ENCODE measurements at regions not wholly inside any gene's neighbourhood (a gene's known extent, or its start where the extent isn't known, plus 50 kb on each side); places are given as distances from the start of the nearest gene placed in this dataset.

GRCh38 chr3:72183489-72183888 lies 398.5 kb upstream of the PROK2 start:
- TF ChIP-seq POLR2AphosphoS5 (IDR thresholded peaks at IDR 0.05; ENCODE audit: low read depth, low read length) = no peak
- TF ChIP-seq SIN3A (IDR thresholded peaks at IDR 0.05; ENCODE audit: borderline replicate concordance, insufficient read depth, low read depth, low read length) = no peak
- TF ChIP-seq, protein P1, sequence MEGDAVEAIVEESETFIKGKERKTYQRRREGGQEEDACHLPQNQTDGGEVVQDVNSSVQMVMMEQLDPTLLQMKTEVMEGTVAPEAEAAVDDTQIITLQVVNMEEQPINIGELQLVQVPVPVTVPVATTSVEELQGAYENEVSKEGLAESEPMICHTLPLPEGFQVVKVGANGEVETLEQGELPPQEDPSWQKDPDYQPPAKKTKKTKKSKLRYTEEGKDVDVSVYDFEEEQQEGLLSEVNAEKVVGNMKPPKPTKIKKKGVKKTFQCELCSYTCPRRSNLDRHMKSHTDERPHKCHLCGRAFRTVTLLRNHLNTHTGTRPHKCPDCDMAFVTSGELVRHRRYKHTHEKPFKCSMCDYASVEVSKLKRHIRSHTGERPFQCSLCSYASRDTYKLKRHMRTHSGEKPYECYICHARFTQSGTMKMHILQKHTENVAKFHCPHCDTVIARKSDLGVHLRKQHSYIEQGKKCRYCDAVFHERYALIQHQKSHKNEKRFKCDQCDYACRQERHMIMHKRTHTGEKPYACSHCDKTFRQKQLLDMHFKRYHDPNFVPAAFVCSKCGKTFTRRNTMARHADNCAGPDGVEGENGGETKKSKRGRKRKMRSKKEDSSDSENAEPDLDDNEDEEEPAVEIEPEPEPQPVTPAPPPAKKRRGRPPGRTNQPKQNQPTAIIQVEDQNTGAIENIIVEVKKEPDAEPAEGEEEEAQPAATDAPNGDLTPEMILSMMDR (IDR thresholded peaks at IDR 0.05) = no peak
- TF ChIP-seq TCF7L2 (IDR thresholded peaks at IDR 0.05; ENCODE audit: low read depth, low read length) = no peak
- no peak for TF ChIP-seq REST (IDR thresholded peaks at IDR 0.05; ENCODE audit: insufficient read depth in 1 of 2, low read depth in 2 of 2, low read length in 1 of 2)
- CTCF ChIA-PET = no interaction called here
- DNase-seq (ENCODE audit: low read depth, low spot score) (no peak), ATAC-seq (no peak)
- Histone ChIP-seq H3K27me3 (ENCODE audit: control insufficient read depth, insufficient read depth, low read length) (no peaks in the 10 kb centered on the region), H3K36me3 (ENCODE audit: control insufficient read depth, insufficient read depth, low read length) (no peaks in the 10 kb centered on the region), H3K4me3 (ENCODE audit: low read depth in 2 of 2, low read length in 2 of 2) (no peak overlapping the region), H3K4me1 (ENCODE audit: control insufficient read depth, insufficient read depth, low read length) (no peaks in the 10 kb centered on the region), H3K9me3 (ENCODE audit: control insufficient read depth, insufficient read depth, low read depth, low read length) (no peaks in the 10 kb centered on the region), H3K27ac (ENCODE audit: low read length) (no peak overlapping the region)
- POLR2A ChIA-PET = no interaction called here
- BruUV-seq (replicated peaks) = no TSS peak
- intact Hi-C loops (cut with micrococcal nuclease; ENCODE audit: unreplicated experiment) (no loop called here), in situ Hi-C loops (cut with HindIII; ENCODE audit: low pct_unique_long_range_greater_than_20kb, low sequenced_read_pairs) (no loop called here)

- intact Hi-C loops (cut with micrococcal nuclease; ENCODE audit: unreplicated experiment) (no loop called here), in situ Hi-C loops (cut with HindIII; ENCODE audit: low pct_unique_long_range_greater_than_20kb, low sequenced_read_pairs) (no loop called here)
- DNase-seq (ENCODE audit: low read depth, low spot score) = no peak
- BruUV-seq (replicated peaks) = no TSS peak
- Histone ChIP-seq H3K9me3 (ENCODE audit: control insufficient read depth, insufficient read depth, low read depth, low read length) (no peaks in the 10 kb centered on the region), H3K4me3 (ENCODE audit: low read depth in 2 of 2, low read length in 2 of 2) (no peak overlapping the region), H3K27ac (ENCODE audit: low read length) (no peak overlapping the region), H3K4me1 (ENCODE audit: control insufficient read depth, insufficient read depth, low read length) (no peaks in the 10 kb centered on the region), H3K27me3 (ENCODE audit: control insufficient read depth, insufficient read depth, low read length) (no peaks in the 10 kb centered on the region), H3K36me3 (ENCODE audit: control insufficient read depth, insufficient read depth, low read length) (no peaks in the 10 kb centered on the region)
- ChIA-PET POLR2A (no interaction called here), CTCF (no interaction called here)
- no peak for ATAC-seq
- TF ChIP-seq, protein P1 (IDR thresholded peaks at IDR 0.05) = no peak
- TF ChIP-seq TCF7L2 (IDR thresholded peaks at IDR 0.05; ENCODE audit: low read depth, low read length) (no peak), SIN3A (IDR thresholded peaks at IDR 0.05; ENCODE audit: borderline replicate concordance, insufficient read depth, low read depth, low read length) (no peak), REST (IDR thresholded peaks at IDR 0.05; ENCODE audit: insufficient read depth in 1 of 2, low read depth in 2 of 2, low read length in 1 of 2) (no peak), POLR2AphosphoS5 (IDR thresholded peaks at IDR 0.05; ENCODE audit: low read depth, low read length) (no peak)
Observed at GRCh38 chr3:72182206-72182605, 397.3 kb upstream of the PROK2 start.
